ENCODE measurements at regions not wholly inside any gene's neighbourhood (a gene's known extent, or its start where the extent isn't known, plus 50 kb on each side); places are given as distances from the start of the nearest gene placed in this dataset.

DNA sequence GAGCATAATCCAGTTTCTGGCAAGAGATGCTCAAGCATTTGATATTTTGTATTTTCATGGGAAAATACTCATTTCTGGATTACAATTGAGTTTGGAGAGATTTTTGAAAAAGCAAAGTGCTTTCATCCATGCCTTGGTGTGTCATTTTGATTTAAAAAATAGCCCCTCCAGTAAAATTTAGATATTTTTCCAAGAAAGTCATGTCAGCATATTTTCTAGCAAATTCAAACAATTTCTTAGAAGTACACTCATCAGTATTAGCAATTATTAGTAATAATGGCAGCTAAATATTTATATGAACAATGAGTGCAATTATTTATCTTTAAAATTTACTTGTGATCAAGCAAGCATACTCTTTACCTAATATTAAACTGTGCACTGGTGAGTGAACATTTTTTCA lies 102.2 kb upstream of the TMEM161B start:
- TF ChIP-seq, protein P1, sequence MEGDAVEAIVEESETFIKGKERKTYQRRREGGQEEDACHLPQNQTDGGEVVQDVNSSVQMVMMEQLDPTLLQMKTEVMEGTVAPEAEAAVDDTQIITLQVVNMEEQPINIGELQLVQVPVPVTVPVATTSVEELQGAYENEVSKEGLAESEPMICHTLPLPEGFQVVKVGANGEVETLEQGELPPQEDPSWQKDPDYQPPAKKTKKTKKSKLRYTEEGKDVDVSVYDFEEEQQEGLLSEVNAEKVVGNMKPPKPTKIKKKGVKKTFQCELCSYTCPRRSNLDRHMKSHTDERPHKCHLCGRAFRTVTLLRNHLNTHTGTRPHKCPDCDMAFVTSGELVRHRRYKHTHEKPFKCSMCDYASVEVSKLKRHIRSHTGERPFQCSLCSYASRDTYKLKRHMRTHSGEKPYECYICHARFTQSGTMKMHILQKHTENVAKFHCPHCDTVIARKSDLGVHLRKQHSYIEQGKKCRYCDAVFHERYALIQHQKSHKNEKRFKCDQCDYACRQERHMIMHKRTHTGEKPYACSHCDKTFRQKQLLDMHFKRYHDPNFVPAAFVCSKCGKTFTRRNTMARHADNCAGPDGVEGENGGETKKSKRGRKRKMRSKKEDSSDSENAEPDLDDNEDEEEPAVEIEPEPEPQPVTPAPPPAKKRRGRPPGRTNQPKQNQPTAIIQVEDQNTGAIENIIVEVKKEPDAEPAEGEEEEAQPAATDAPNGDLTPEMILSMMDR (IDR thresholded peaks at IDR 0.05): no peak
- no peak for TF ChIP-seq POLR2A (IDR thresholded peaks at IDR 0.05)
